Adipocyte (in vitro differentiated cells): ENCODE measurements at regions not wholly inside any gene's neighbourhood (a gene's known extent, or its start where the extent isn't known, plus 50 kb on each side); places are given as distances from the start of the nearest gene placed in this dataset.
"Not testable (repeated sequence)": the region's sequence is repeated elsewhere in the genome, so short reads cannot be mapped to it uniquely, and the experiment has no call there.

Source experiments
- DNase-seq: peaks from one replicate; pipeline ENCODE4 v3.0.0-alpha.2; 2015; ENCODE audit warnings: low read depth
- H3K27me3 ChIP-seq: replicated peaks from 2 replicates; pipeline ENCODE4 v1.7.0; 2013; ENCODE audit warnings: mild to moderate bottlenecking, low read length, moderate library complexity; ENCODE audit not compliant: control insufficient read depth, insufficient read depth
- H3K36me3 ChIP-seq: 2 replicates; pipeline ENCODE4 v1.7.0; 2013; ENCODE audit warnings: low read length, mild to moderate bottlenecking, moderate library complexity; ENCODE audit not compliant: control insufficient read depth, insufficient read depth, severe bottlenecking
- H3K4me1 ChIP-seq: 2 replicates; pipeline ENCODE4 v1.7.0; 2013; ENCODE audit warnings: mild to moderate bottlenecking, low read length, moderate library complexity; ENCODE audit not compliant: control insufficient read depth, insufficient read depth
- H3K4me3 ChIP-seq: 2 replicates; pipeline ENCODE4 v1.7.0; 2013; ENCODE audit warnings: mild to moderate bottlenecking, low read length, moderate library complexity
- H3K9ac ChIP-seq: 2 replicates; pipeline ENCODE4 v1.7.0; 2013; ENCODE audit warnings: mild to moderate bottlenecking, low read length, moderate library complexity
- H3K9me3 ChIP-seq: 2 replicates; pipeline ENCODE4 v1.7.0; 2013; ENCODE audit warnings: mild to moderate bottlenecking, low read length, moderate library complexity; ENCODE audit not compliant: control insufficient read depth

DNA sequence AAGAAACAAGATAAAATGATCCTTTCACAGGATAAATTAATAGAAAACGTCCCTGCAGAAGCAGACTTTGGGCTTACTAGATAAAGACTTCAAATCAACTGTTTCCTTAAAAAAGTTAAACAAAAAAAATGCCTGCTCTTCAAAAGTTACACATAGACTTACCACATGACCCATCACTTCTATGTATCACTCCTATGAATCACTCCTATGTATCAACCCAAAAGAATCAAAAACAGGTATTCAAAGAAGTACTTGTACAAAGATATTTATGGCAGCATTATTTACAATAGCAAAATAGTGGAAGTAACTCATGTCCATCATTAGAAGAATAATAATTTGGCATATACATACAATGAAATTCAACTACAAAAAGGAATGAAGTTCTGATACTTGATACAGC lies 56.3 kb upstream of the PRDM9 start:
- no peaks in the 10 kb centered on the region for H3K36me3 ChIP-seq
- H3K4me1 ChIP-seq: peaks cover 6% of the 10 kb centered on the region
- no peak overlapping the region for H3K9ac ChIP-seq
- no peaks in the 10 kb centered on the region for H3K27me3 ChIP-seq
- H3K9me3 ChIP-seq: peaks cover 9% of the 10 kb centered on the region
- DNase-seq: no peak
- H3K4me3 ChIP-seq: no peak overlapping the region

DNA sequence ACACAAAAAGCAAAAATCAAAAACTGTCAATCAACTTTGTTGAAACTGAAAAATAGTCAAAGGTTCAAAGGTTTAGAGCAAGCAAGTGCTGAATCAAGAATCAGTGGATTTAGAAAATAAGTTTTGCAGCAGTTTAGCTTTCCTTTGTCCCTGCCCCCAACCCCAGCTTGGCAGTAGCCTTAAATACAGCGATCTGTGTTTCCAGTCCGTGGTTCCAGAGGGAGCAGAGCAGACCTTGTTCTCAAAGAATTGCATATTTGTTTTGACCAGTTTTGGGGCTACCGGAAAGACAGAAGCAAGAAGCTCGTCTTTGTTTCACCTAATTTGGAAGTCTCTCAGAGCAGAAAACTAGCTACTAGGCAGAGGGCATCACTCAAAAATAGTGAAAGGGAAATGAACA lies 57.2 kb upstream of the PRDM9 start:
- H3K36me3 ChIP-seq: no peaks in the 10 kb centered on the region
- no peak overlapping the region for H3K9ac ChIP-seq
- peaks cover 16% of the 10 kb centered on the region for H3K4me1 ChIP-seq
- H3K27me3 ChIP-seq: no peaks in the 10 kb centered on the region
- H3K4me3 ChIP-seq: no peak overlapping the region
- no peaks in the 10 kb centered on the region for H3K9me3 ChIP-seq
- DNase-seq: no peak

DNA sequence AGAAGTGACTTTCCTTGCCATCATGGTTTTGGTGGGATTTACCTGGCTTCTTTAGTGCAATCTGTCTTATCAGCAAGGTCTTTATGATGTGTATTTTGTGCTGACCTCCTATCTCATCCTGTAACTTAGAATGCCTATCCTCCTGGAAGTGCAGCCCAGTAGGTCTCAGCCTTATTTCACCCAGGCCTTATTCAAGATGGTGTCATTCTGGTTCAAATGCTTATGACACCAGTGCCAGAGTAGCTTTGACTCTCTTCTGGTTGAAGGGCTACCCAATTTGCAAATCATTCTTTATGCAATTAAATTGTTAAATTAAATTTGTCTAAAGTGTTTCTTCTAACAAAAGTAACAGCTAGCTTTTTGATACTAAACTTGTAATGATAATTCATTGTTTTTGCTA lies 58.8 kb upstream of the PRDM9 start:
- Histone ChIP-seq H3K9ac (no peak overlapping the region), H3K9me3 (no peaks in the 10 kb centered on the region)
- no peak for DNase-seq

DNA sequence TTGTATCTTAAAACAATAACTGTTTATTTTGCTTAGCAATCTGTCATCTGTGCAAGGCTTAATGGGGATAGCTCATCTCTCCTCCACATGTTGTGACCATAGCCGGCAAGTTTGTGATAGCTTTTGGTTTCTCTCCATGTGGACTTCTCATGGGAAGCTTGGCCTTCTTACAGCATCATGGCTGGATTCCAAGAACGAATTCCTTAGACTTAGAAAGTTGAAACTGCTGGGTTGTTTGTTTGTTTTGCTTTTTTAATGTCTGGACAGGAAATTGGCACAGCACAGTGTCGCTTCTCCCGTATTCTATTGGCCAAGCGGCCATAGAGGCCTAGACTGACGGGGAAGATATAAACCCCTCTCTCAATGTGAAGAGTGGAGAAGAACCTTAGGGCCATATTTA lies 61.0 kb upstream of the PRDM9 start:
- Histone ChIP-seq H3K36me3 (no peaks in the 10 kb centered on the region), H3K4me3 (peak overlapping the region; percentile 47), H3K9ac (no peak overlapping the region), H3K9me3 (no peaks in the 10 kb centered on the region), H3K4me1 (peaks cover 17% of the 10 kb centered on the region), H3K27me3 (no peaks in the 10 kb centered on the region)
- no peak for DNase-seq

More for the DNA sequence above, 58.8 kb upstream of the PRDM9 start:
- H3K36me3 ChIP-seq: no peaks in the 10 kb centered on the region
- H3K27me3 ChIP-seq: no peaks in the 10 kb centered on the region
- H3K4me3 ChIP-seq: no peak overlapping the region
- H3K4me1 ChIP-seq: peaks cover 17% of the 10 kb centered on the region

DNA sequence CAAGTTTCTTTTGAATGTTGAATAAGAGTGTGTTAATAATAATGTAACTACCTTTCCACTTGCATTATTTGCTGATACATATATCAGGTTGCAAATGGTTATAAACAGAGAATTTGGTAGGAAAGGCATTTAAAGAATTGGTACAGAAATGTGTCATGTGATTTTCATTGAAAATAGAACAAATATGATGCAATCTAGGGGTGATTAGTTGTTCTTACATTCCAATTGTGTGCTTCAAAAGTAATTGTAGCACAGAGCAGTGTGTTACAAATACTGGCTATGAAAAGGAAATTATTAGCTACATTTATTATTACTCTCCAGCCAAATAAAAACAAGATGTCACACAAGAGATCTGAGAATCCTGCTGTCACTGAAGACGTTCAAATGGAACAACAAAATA lies 61.8 kb upstream of the PRDM9 start:
- peaks cover 17% of the 10 kb centered on the region for H3K4me1 ChIP-seq
- no peak for DNase-seq
- no peaks in the 10 kb centered on the region for H3K36me3 ChIP-seq
- no peak overlapping the region for H3K9ac ChIP-seq
- H3K27me3 ChIP-seq: no peaks in the 10 kb centered on the region
- peak overlapping the region; percentile 47 for H3K4me3 ChIP-seq
- H3K9me3 ChIP-seq: no peaks in the 10 kb centered on the region

DNA sequence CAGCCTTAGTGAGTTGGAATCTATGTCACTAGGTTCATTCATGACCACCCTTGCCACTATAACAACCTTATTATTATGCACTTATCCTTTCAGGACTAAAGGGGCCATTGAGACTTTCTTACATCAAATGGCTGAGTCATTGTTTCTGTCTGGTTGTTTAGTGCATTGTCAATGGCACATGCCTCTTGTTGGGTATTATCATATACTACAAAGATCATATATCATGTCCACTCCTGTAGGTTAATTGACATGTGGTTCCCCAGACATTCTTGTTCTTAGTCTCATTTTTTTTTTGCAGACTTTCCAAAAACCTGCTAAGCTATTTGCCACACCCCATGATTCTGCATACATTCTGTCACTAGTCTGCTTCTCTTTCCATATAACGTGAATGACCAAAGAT lies 66.7 kb upstream of the PRDM9 start:
- no peaks in the 10 kb centered on the region for H3K36me3 ChIP-seq
- no peaks in the 10 kb centered on the region for H3K27me3 ChIP-seq
- no peaks in the 10 kb centered on the region for H3K9me3 ChIP-seq
- no peak for DNase-seq
- H3K9ac ChIP-seq: no peak overlapping the region
- peaks cover 7% of the 10 kb centered on the region for H3K4me1 ChIP-seq
- H3K4me3 ChIP-seq: no peak overlapping the region

DNA sequence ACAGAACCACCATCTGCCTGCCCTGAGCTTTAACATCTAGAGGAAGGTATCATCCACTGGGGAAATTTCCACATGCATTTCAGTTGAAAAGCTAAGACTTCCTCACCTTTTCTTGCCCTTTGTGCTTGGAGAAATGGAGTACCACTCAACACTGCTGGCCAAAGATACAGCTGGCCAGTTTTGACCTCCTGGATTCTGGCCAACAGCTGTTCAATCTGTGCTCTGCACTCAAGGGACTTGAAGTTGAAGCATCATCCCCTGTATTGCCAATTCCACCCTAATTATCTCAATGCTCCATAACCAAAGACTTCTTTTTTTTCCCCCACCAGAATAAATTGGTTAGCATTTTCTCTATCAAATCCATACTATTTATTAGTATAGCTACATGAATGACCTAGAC lies 70.4 kb upstream of the PRDM9 start:
- no peak overlapping the region for H3K4me3 ChIP-seq
- H3K9me3 ChIP-seq: no peaks in the 10 kb centered on the region
- no peak for DNase-seq
- H3K27me3 ChIP-seq: no peaks in the 10 kb centered on the region
- H3K4me1 ChIP-seq: no peaks in the 10 kb centered on the region
- no peak overlapping the region for H3K9ac ChIP-seq
- H3K36me3 ChIP-seq: no peaks in the 10 kb centered on the region

DNA sequence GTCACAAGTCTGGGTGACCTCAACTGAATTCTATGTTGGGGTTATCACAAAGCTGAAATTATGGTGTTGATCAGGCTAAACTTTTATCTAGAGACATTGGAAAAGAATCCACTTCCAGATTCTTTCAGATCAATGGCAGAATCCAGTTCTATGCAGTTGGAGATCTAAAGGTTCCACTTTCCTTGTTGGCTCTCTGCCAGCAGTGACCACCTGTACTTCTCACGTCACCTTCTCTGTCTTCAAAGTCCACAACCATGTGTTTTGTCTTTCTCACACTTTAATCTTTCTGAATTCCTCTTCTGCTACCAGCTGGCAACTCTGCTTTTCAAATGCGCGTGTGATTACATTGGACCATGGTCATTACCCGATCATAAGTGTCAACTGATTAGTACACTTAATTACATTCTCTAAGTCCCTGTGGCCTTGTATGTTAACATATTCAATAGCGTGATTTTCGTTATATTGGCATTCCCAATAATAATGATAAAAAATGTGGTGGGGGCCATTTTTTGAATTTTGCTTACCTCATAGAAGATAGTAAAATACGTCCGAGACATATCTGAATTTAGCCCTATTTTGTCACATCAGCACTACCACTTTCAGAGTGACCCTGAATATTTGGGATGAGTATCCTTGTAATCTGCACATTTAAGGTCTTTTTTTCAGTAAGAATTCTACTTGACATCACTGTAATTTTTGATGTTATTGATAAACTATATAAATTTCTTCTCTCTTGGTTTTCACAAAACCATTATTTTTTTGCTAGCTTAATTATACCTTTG lies 73.7 kb upstream of the PRDM9 start:
- Histone ChIP-seq H3K36me3 (no peaks in the 10 kb centered on the region), H3K27me3 (no peaks in the 10 kb centered on the region), H3K4me3 (no peak overlapping the region), H3K9ac (no peak overlapping the region), H3K4me1 (no peaks in the 10 kb centered on the region), H3K9me3 (no peaks in the 10 kb centered on the region)
- no peak for DNase-seq

DNA sequence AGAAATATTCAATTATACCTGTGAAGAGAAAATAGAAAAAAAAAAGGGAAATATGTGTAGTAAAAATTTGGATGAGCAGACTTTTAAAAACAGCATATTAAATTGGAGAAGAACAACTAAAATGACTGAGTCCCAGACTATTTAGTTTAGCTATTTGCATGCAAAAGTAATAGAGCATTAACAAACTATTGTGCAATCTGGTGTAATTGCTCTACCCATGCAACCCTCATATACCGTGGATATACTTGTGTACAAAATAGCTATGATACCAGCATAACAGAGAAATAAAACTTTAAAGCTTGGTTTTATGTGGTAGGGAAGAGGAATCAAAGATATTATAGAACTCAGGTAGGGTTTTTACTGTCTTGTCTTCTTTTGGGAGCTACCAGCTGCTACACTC lies 78.7 kb upstream of the PRDM9 start:
- no peak for DNase-seq
- Histone ChIP-seq H3K9me3 (no peaks in the 10 kb centered on the region), H3K36me3 (no peaks in the 10 kb centered on the region)

DNA sequence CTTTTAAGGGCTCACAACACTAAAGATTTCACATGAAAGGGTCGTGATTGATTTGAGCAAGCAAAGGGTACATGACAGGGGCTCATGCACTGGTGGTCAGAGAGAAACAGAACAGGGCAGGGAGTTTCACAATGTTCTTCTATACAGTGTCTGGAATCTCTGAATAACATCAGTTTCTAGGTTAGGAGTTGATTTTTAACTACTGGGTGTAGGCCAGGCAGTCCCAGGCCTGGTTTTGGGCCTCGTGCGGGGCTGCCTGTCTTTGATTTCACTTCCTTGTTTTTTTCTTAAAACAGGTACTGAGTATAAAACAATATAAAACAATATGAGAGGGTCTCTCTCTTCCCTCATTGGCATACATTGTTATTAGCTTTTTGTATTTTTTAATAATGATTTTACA lies 87.2 kb upstream of the PRDM9 start:
- DNase-seq, H3K27me3 ChIP-seq, H3K4me1 ChIP-seq, H3K4me3 ChIP-seq, H3K9me3 ChIP-seq, H3K36me3 ChIP-seq, H3K9ac ChIP-seq: not testable (repeated sequence)

More for the DNA sequence above, 78.7 kb upstream of the PRDM9 start:
- Histone ChIP-seq H3K9ac (no peak overlapping the region), H3K27me3 (no peaks in the 10 kb centered on the region), H3K4me1 (no peaks in the 10 kb centered on the region), H3K4me3 (no peak overlapping the region)

DNA sequence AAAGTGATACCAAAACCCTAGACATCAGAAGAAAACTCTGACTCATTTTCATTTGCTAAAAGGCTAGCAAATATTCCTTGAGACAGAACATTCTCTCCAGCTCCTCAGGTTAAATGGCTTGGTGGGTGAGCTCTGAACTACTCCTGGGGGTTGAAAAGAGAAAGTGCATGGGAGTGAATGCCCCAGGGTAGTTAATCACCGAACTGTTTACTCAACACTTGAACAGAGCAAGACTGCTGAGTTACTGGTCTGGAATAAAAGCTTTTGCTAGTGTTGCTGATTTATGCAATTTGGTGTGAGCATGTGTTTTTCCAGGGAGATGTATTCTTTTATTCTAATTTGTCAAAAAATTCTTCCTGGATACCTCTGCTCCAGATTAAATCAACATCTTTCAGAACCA lies 88.3 kb upstream of the PRDM9 start:
- peaks cover 4% of the 10 kb centered on the region for H3K4me1 ChIP-seq
- no peaks in the 10 kb centered on the region for H3K27me3 ChIP-seq
- H3K36me3 ChIP-seq: no peaks in the 10 kb centered on the region
- no peak overlapping the region for H3K9ac ChIP-seq
- H3K4me3 ChIP-seq: no peak overlapping the region
- H3K9me3 ChIP-seq: no peaks in the 10 kb centered on the region
- DNase-seq: no peak

DNA sequence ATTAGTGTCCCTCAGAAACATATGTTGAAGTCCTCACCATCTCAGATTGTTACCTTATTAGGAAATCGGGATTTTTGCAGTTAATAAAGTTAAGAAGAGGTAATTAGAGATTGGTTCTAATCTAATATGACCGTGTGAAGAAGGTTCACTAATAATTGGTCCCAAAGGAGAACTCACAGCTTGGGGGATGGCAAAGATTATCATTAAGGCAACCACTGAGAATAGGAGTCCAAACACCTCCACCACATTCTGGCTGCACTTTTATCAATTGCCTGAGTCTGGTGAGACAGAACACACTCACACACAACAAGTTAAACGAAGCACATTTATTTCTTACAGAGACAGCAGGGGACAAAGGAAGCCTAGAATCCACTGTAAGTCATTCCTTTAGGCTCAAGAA lies 94.9 kb upstream of the PRDM9 start:
- Histone ChIP-seq H3K4me1 (no peaks in the 10 kb centered on the region), H3K27me3 (no peaks in the 10 kb centered on the region), H3K9me3 (no peaks in the 10 kb centered on the region), H3K36me3 (no peaks in the 10 kb centered on the region), H3K4me3 (no peak overlapping the region), H3K9ac (no peak overlapping the region)
- no peak for DNase-seq
